NCI-H524 treated with DMSO at 0.1 percent for 48 hours (cell line): ENCODE measurements at regions not wholly inside any gene's neighbourhood (a gene's known extent, or its start where the extent isn't known, plus 50 kb on each side); places are given as distances from the start of the nearest gene placed in this dataset.

Source experiments
- DNase-seq: peaks from one replicate; lab custom pipeline; 2025; lab: John Stamatoyannopoulos, UW

DNA sequence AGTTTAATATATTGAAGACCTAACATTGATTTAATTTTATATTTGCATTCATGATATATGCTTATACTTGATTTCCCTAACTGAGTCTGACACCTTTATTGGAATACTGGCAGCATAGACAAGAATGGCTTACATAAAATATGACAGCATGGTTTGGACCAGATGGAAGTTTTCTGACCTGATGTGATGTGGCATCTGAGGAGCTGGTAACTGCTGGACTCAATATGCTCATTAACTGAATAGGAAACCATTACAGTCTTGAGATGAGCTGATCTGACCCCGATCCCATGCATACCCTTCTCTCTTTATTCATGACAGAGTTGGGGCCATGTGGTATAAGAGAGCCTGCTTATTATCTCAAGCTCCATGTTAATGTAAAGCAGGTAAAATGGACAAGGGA lies 604.8 kb upstream of the SEL1L start:
- DNase-seq, result no peak

GRCh38 chr14:82146846-82147245 lies 613.2 kb upstream of the SEL1L start:
- DNase-seq, result no peak

DNA sequence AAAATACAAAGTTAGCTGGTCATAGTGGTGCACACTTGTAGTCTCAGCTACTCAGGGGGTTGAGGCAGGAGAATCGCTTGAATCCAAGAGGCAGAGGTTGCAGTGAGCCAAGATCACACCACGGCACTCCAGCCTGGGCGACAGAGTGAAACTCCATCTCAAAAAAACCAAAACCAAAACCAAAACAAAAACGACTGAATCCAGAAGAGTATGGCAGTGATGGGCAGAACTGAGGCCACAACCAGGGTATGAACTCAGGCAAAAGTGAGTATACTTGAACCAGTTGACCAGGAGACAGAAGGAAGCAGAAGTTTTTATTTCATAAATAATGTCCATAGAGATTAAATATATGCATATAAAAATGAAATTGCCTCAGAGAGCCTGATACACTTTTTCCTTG lies 620.0 kb upstream of the SEL1L start:
- DNase-seq, result no peak

DNA sequence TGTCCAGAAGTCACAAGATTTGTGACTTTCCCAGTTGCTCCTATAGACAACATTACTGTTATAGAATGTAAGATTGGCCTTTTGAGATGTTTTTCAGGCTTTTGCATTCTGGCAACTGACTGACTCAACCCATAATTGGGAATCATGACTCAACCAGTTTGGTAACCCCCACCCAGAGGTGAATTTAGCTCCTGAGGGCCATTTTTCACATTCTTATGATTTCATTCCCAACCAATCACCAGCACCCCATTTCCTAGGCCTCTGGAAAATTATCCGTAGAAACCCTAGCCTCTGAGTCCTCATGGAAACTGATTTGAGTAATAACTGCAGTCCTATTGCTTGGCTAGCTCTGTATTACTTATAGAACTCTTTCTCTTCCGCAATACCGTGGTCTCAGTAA lies 626.0 kb upstream of the SEL1L start:
- DNase-seq, result no peak

DNA sequence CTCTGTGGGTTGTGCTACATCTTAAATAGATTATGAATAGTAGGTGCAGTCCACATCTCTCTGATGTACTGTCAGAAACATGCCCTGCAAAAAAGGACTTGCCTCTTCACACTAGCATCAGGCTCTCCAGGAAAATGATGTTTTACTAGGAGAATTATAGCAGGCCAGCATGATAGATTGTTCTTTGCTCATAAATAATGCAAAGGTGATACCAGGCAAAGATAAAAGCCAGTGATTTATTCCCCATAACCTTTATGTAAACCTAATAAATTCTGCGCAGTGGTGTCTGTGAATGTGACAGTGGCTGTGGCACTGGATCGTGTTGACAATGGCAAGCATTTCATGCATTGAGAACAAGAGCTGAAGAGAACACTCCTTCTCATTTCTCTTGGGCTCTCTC lies 646.5 kb upstream of the SEL1L start:
- no peak for DNase-seq

GRCh38 chr14:82182646-82183045 lies 649.0 kb upstream of the SEL1L start:
- no peak for DNase-seq

DNA sequence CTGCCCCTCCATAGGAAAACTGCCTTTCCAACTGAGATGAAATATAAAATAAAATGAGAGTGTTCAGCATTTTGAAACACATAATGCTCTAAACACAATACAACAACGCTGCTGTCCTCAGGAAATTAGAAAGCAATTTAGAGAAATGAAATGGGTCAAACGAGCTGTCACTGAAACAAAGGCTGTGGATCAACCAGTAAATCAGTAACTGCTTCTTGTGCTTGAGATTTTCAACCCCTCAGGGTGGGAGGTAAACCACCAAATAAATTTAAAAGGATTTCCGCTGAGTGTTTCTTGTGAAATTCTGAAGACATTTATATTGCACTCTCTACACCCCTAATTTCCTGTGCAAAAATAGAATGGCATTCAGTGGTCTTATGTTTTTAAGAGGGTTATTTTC lies 657.1 kb upstream of the SEL1L start:
- no peak for DNase-seq

- no peak for DNase-seq
Observed at GRCh38 chr14:82192387-82192786, 658.7 kb upstream of the SEL1L start.

DNA sequence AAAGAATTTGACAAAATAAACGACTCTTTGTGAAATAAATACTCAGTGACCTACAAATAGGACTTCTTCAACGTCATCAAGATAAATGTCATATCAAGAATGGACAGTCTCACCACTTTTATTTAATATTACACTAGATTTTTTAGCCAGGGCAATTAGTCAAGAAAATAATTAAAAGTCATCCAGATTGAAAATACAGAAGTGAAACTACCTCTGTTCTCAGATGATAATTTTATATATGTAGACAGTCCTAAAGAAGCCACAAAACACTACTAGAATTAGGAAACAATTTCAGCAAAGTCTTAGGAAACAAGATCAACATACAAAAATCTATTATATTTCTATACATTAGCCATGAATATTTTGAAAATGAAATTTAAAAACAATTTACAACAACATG lies 689.6 kb upstream of the SEL1L start:
- no peak for DNase-seq

- DNase-seq, result no peak
Observed at GRCh38 chr14:82224610-82225009, 691.0 kb upstream of the SEL1L start.

DNA sequence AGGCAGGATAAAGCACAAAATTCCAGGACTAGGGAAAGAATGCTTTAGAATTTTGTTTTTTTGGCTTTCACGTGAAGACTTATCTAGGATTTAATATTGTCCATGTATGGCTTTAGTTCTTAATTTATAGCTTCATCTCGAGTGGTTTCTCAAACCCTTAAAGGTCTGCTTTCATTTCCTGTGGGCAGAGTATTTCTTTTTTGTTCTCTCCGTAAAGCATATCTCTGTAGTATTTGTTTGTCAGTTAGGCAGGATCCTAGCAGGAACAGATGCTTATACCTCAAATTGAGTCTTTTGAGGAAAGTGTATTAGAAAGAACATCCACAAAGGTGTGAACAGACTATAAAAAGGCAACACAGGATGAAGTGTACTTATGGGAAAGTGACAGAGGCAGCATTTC lies 697.1 kb upstream of the SEL1L start:
- DNase-seq, result no peak

DNA sequence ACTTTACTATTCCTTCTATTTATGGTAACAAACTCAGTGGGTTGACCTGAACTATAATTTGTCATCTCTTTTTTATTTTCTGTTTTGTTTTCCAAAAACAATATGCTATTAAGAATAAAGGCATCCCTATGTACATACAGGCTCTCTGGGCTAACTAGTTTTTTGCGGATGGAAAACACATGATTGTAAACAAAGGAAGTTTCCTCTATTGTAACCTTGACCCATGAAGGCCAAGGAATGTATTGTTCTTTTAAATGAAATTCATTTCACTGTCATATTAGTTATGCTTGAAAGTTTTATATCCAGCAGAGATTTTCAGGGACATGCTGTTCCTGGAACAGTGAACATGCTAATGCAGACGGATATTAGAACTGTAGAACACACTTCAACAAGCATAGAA lies 705.0 kb upstream of the SEL1L start:
- DNase-seq, result no peak

- no peak for DNase-seq
Observed at GRCh38 chr14:82239223-82239622, 705.6 kb upstream of the SEL1L start.

DNA sequence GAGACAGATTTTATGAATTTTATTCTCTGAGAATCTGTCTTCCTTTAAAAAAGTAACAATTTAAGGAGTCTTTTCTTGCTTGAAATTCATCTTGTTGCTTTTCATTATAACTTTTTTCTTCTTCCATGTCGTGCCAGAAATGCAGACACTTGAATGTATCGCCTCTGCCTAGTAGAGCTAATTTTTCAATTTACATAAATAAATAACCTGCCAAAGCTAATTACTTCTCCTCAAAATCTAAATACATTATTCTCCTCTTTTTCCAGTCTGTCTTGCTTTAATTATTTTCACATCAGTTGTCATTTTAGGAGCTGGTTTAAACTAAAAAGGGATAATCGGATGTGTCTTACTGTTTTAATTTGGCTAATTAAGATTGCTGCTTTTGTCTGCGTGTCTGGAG lies 711.1 kb upstream of the SEL1L start:
- DNase-seq, result no peak

GRCh38 chr14:82251494-82251893 lies 717.8 kb upstream of the SEL1L start:
- DNase-seq, result no peak

DNA sequence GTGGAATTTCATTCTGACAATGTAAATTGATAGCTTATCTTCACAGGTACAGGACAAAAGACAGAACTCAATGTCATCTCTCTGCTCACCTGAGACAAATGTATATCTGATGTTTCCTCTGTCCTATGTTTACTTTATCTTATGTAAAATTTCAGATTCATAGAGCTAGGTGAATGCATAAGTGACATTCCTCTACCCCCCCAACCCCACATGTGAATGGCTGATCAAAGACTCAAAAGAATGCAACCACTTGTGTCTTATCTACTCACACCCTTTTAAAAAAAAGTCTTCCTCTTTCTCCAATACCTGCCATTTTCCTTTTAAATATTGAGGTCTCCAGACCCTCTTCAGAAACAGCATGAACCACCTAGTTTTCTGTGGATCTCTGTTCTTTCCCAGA lies 736.6 kb upstream of the SEL1L start:
- no peak for DNase-seq

- DNase-seq, result no peak
Observed at GRCh38 chr14:82298811-82299210, 765.2 kb upstream of the SEL1L start.

- no peak for DNase-seq
Observed at GRCh38 chr14:82309199-82309598, 775.5 kb upstream of the SEL1L start.

DNA sequence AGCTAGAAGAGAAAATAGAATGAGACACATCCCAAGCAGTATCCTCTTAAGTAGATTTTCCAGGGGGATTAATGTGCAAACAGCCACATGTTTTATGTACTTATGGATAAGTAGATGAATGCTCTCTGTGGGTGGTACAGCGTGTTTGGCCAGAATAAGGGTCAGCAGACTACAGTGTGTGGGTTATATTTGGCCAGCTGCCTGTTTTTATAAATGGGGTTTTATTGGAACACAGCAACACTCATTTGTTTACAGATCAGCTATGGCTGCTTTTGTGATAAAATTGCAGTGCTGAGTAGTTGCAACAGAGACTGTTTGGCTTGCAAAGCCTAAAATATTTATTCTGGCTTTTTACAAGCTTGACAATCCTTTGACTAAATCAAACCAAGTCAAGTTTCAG lies 780.2 kb upstream of the SEL1L start:
- DNase-seq, result peak; percentile 87

DNA sequence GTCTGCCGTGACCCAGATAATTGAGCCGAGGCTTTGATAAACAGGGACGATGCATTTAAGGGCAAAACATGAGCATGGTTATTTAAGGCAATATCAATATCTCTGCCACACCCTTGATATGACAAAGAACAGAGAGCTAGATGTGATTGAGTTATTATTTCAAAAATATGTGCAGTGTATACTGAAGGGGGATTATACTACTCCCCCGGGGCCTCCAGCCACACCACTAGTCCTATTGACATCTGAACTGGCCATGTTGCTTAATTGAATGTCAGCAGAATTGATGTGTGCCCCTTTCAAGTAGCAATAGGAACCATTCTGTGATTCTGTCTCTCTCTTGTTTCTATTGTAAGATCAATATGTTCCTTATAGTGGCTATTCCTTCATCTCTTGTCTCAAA lies 794.8 kb upstream of the SEL1L start:
- DNase-seq, result no peak

DNA sequence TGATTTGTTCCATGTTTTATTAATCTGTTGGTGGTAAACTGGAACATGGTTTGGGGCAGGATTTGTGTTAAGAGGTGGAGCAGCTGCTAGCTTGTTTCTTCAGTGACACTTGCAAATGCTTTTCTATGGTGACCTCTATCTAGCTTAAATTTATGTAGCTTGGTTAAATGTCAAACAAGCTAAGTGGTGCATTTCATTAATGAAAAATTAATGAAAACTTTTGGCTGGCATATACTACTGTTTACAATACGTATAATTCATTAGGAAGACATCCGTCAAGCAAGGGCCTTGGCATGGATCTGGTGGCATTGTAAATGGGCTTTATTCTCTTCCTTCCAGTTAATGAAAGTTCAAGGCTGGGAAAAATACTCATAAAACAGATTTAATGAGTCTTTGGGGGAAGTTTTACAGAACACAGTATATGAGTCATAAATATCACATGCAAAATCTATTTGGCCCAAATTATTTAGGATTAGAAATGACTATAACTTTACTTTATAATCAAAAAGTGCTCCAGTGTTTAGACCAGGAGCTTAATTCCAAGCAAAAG lies 807.7 kb upstream of the SEL1L start:
- DNase-seq, result no peak

DNA sequence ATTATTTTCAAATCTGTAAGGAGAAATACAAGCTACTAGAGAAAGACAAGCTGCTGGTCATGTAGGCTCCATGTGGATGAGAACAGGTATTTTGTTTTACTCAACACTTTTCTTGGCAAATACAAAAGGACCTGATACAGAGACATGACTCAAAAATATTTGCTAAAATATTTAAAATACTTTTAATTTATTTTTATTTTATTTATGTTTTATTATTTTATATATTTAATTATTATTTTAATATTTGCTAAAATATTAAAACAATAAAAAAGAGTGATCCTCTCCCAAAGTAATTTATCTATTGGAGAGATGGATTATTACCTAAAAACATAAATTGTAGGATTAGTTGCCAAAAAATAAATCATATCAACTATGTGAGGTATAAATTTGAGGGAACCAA lies 808.9 kb upstream of the SEL1L start:
- DNase-seq, result no peak

DNA sequence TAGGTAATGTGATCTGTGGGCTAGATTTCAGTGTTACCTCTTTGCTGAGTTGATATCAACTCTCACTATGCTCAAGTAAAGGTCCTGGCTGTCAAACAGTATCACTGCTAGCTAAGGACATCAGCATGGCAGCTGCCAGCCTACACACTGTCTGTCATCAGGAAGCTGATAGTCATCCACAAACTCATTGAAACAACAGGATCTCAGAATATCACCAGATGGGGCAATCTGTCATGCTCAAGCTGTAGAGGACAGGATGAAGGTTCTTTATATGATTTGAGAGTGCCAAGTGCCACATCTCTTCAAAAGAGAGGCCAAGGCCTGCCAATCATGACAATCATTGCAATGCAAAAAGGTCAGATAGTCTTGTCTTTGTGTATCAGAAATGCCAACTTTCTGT lies 811.5 kb upstream of the SEL1L start:
- DNase-seq, result peak; percentile 69

- no peak for DNase-seq
Observed at GRCh38 chr14:82354126-82354525, 820.5 kb upstream of the SEL1L start.

- DNase-seq, result no peak
Observed at GRCh38 chr14:82359201-82359600, 825.5 kb upstream of the SEL1L start.
